HL-60 (cell line): ENCODE measurements at regions not wholly inside any gene's neighbourhood (a gene's known extent, or its start where the extent isn't known, plus 50 kb on each side); places are given as distances from the start of the nearest gene placed in this dataset.
A peak's percentile ranks its signal among the peaks of the same experiment; 100 is the strongest.
"Not testable (repeated sequence)": the region's sequence is repeated elsewhere in the genome, so short reads cannot be mapped to it uniquely, and the experiment has no call there.

Experiments used
- DNase-seq, 2 experiments: peaks; one replicate each; pipeline ENCODE4 v3.0.0-alpha.2; 2010 to 2020; ENCODE audit warnings: low read depth in 1 of 2, low spot score in 1 of 2
- H3K27ac ChIP-seq: fragments of 250-450 bp; sonication (Bioruptor Pico); replicated peaks from 2 replicates; pipeline ENCODE4 v1.5.1; 2020; ENCODE audit warnings: mild to moderate bottlenecking, moderate library complexity
- H3K27me3 ChIP-seq: fragments of 250-450 bp; sonication (Bioruptor Pico); 2 replicates; pipeline ENCODE4 v1.5.1; 2021; ENCODE audit warnings: mild to moderate bottlenecking, moderate library complexity; ENCODE audit not compliant: insufficient read depth, poor library complexity, severe bottlenecking
- H3K4me3 ChIP-seq: replicated peaks from 2 replicates; pipeline ENCODE4 v1.5.1; 2011; ENCODE audit warnings: mild to moderate bottlenecking, control low read depth, low read length; ENCODE audit not compliant: insufficient read depth
- CTCF ChIP-seq: IDR thresholded peaks from one replicate; pipeline ENCODE4 v1.5.1; 2011; ENCODE audit warnings: low read length, control low read depth, inconsistent platforms; ENCODE audit not compliant: insufficient read depth
- GABPA ChIP-seq: IDR thresholded peaks from 2 replicates; pipeline ENCODE4 v1.6.1; 2012; ENCODE audit warnings: low read depth
- POLR2AphosphoS5 ChIP-seq: IDR thresholded peaks from 2 replicates; pipeline ENCODE4 v1.6.1; 2012; ENCODE audit warnings: low read depth
- REST ChIP-seq: IDR thresholded peaks from 2 replicates; pipeline ENCODE4 v1.6.1; 2012; ENCODE audit warnings: low read depth; ENCODE audit not compliant: insufficient replicate concordance
- SPI1 ChIP-seq: IDR thresholded peaks from 2 replicates; pipeline ENCODE4 v1.6.1; 2012; ENCODE audit warnings: low read depth, mild to moderate bottlenecking, borderline replicate concordance

- Histone ChIP-seq H3K4me3 (no peak overlapping the region), H3K27me3 (no peaks in the 10 kb centered on the region), H3K27ac (no peak overlapping the region)
- no peak for DNase-seq
- TF ChIP-seq REST (no peak), GABPA (no peak), SPI1 (no peak)
Measured at GRCh38 chr13:50167967-50168366, 152.7 kb downstream of the KCNRG start.

- no peak overlapping the region for H3K4me3 ChIP-seq
- no peaks in the 10 kb centered on the region for H3K27me3 ChIP-seq
- DNase-seq: no peak
- TF ChIP-seq SPI1: no peak
- no peak for TF ChIP-seq GABPA
- TF ChIP-seq REST: no peak
- no peak overlapping the region for H3K27ac ChIP-seq
Measured at GRCh38 chr13:50168786-50169185, 153.5 kb downstream of the KCNRG start.

GRCh38 chr13:50170447-50171037 is 155.3 kb downstream of the KCNRG start:
- Histone ChIP-seq H3K4me3 (no peak overlapping the region), H3K27ac (0 out of 2 replicates have a peak overlapping the region, but pooled peaks have one; percentile 16), H3K27me3 (no peaks in the 10 kb centered on the region)
- TF ChIP-seq POLR2AphosphoS5 (no peak), CTCF (no peak), SPI1 (no peak), REST (no peak)
- DNase-seq: no peak

GRCh38 chr13:50171590-50172282 is 156.5 kb downstream of the KCNRG start:
- DNase-seq: no peak
- TF ChIP-seq SPI1 (no peak), POLR2AphosphoS5 (no peak), CTCF (no peak), GABPA (no peak), REST (no peak)
- Histone ChIP-seq H3K27me3 (no peaks in the 10 kb centered on the region), H3K27ac (no peak overlapping the region), H3K4me3 (no peak overlapping the region)

GRCh38 chr13:50173045-50173444 is 157.8 kb downstream of the KCNRG start:
- H3K4me3 ChIP-seq, H3K27ac ChIP-seq, H3K27me3 ChIP-seq, DNase-seq: not testable (repeated sequence)
